AG10803 (cell line): ENCODE measurements at regions not wholly inside any gene's neighbourhood (a gene's known extent, or its start where the extent isn't known, plus 50 kb on each side); places are given as distances from the start of the nearest gene placed in this dataset.

ENCODE experiments used
- DNase-seq: peaks from one replicate; pipeline ENCODE4 v3.0.0; 2010; ENCODE audit warnings: low read depth
- H3K4me3 ChIP-seq: 2 replicates; pipeline ENCODE4 v1.5.1; 2011; ENCODE audit warnings: mild to moderate bottlenecking, low read length, control low read depth
- TF ChIP-seq, protein P1 (sequence below): conservative IDR thresholded peaks from 2 replicates; pipeline ENCODE4 v1.5.1; 2011; ENCODE audit warnings: mild to moderate bottlenecking, low read length, control low read depth, inconsistent platforms

DNA sequence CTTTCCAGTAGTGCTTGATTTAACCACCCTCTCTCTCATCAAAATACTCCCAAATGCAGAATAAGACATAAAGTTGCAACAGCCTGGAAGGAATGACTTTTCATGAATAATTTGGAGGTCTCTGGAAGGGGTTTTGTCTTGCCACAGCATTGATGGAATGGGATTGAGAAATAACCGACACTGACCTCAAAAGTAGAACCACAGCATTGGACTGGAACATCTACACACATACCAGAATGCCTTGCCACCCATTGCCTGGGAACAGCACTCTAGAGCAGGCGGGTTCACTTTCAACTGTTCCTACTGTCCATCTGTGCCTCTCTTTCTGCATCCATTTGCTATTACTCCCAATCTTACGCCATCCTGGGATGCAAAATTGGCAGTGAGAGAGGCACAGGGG is 149.1 kb upstream of the USP24 start:
- no peak overlapping the region for H3K4me3 ChIP-seq
- TF ChIP-seq, protein P1, sequence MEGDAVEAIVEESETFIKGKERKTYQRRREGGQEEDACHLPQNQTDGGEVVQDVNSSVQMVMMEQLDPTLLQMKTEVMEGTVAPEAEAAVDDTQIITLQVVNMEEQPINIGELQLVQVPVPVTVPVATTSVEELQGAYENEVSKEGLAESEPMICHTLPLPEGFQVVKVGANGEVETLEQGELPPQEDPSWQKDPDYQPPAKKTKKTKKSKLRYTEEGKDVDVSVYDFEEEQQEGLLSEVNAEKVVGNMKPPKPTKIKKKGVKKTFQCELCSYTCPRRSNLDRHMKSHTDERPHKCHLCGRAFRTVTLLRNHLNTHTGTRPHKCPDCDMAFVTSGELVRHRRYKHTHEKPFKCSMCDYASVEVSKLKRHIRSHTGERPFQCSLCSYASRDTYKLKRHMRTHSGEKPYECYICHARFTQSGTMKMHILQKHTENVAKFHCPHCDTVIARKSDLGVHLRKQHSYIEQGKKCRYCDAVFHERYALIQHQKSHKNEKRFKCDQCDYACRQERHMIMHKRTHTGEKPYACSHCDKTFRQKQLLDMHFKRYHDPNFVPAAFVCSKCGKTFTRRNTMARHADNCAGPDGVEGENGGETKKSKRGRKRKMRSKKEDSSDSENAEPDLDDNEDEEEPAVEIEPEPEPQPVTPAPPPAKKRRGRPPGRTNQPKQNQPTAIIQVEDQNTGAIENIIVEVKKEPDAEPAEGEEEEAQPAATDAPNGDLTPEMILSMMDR: no peak
- DNase-seq: peak; percentile 87

DNA sequence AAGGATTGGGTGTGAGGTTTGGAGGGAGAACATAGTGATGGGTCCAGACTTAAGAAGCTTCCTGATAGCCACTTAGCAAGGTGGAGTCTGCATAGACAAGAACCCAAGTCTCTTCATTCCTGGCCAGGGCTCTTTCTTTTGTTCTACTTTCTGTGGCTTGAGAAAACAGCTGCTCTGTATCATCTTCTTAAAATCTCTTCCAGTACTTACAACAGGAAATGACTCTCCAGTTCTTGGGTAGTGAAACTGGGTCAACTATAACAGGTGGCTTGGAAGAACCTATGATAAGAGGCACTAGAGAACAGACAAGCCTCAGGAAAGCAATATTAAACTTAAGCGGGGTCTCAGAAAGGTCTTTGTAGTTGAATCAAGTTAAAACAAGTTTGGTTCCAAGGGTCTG is 148.1 kb upstream of the USP24 start:
- H3K4me3 ChIP-seq: no peak overlapping the region
- peak; percentile 61 for DNase-seq
- TF ChIP-seq, protein P1: no peak

DNA sequence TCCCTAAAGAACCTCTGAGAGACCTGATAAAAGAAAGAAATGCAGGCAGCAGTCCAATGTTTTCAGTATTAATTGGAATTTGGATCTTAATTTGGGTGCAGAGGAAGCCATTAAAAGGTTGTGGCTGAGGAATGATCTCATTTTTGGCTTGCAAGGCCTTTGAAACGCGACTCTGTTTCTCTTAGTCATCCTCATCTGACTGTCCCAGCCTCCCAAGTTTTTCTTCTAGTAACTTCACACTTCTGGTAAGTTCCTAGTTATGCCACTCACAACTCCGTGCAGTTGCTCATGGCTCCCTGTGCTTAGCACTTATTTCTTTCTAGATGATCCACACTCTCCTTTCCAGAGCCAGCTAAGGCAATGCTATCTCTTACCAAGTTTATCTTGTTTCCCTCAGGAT is 147.4 kb upstream of the USP24 start:
- TF ChIP-seq, protein P1: no peak
- DNase-seq: peak; percentile 77
- no peak overlapping the region for H3K4me3 ChIP-seq

DNA sequence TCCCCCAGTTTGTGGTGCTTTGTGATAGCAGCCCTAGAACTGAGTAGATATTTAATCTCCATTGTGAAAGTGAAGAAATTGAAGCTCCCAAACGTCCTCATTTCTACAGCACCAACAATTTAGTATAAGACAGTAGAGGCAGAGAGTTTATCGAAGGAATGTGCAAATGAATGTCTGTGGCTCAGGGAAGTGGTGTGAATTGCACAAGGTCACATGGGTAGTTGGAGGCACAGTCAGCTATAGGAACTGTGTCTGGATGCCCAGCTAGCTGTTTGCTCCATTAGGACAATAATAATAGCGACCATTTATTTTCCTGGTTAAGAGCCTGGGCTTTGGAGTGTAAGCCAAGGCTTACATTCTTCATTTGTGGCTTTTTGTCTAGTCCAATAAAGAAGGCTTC is 144.4 kb upstream of the USP24 start:
- TF ChIP-seq, protein P1: no peak
- peak; percentile 58 for DNase-seq
- no peak overlapping the region for H3K4me3 ChIP-seq

DNA sequence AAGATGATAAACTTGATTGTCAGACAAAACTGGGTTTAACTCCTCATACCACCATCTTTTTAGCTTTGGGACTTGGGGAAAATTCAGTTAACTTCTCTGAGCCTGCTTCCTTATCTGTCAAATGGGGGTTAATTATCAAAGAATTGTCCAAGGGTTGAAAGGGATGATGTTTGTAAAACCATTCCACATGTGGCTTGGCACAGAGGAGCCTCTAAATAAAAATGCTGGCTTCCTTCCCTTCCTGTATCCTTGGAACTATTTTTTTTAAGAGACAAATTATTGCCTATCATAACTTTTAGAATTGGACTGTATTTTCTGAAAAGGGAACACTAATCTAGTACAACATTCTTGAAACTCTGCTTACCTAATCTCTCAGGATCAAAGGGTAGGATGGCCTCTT is 143.4 kb upstream of the USP24 start:
- TF ChIP-seq, protein P1: no peak
- no peak for DNase-seq
- no peak overlapping the region for H3K4me3 ChIP-seq

DNA sequence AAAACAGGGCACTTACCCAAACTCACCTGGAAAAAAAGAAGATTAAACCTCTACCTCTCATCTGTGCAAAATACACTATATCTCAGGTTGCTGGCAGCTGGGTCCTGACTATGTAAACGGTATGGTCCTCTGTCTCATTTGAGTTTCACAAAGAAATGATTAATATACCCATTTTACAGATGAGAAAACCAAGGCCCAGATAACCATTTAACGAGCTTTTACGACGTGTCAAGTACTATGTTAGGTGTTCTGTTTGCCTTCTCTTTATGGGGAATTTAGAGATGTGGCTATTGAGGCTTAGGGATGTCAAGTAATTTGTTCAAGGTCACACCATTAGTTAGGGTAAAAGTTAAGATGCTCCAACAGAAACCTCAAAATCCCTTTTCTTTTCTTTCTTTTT is 140.4 kb upstream of the USP24 start:
- no peak overlapping the region for H3K4me3 ChIP-seq

More for the DNA sequence above, 140.4 kb upstream of the USP24 start:
- no peak for DNase-seq
- TF ChIP-seq, protein P1: no peak
